Astrocyte of the cerebellum (primary cell): ENCODE measurements at regions not wholly inside any gene's neighbourhood (a gene's known extent, or its start where the extent isn't known, plus 50 kb on each side); places are given as distances from the start of the nearest gene placed in this dataset.
A peak's percentile ranks its signal among the peaks of the same experiment; 100 is the strongest.

Source experiments
- DNase-seq: peaks from one replicate; pipeline ENCODE4 v3.0.0-alpha.2; 2011; ENCODE audit warnings: low read depth
- H3K4me3 ChIP-seq: 2 replicates; pipeline ENCODE4 v1.5.1; 2011; ENCODE audit warnings: mild to moderate bottlenecking, low read depth, low read length, moderate library complexity
- in situ Hi-C: cut with HindIII; loops from 2 replicates; pipeline ENCODE4 v1.10.0; 2017; ENCODE audit warnings: low sequenced_read_pairs
- TF ChIP-seq, protein P1 (sequence below): IDR thresholded peaks from 2 replicates; pipeline ENCODE4 v1.5.1; 2012; ENCODE audit warnings: low read length, low read depth, moderate library complexity, mild to moderate bottlenecking; ENCODE audit errors: missing control alignments

DNA sequence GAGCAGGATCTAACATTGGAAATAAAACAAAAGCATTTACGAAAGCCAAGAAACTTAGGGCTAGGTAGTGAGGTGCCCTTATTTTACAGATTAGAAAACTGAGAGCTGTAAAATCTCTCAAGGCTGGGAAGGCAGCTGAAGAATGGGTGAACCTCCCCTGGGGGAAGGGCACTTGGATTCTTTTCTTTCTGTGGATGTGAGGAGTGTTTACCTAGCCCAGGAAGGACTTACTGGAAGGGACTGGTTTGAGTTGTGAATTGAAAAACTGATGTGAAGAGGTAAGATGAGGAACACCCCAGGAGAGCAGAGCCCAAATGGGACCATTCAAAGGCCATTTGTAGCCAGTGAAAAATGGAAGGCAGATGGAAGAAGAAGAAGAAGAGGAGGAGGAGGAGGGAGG is 74.7 kb upstream of the NGF start:
- TF ChIP-seq, protein P1, sequence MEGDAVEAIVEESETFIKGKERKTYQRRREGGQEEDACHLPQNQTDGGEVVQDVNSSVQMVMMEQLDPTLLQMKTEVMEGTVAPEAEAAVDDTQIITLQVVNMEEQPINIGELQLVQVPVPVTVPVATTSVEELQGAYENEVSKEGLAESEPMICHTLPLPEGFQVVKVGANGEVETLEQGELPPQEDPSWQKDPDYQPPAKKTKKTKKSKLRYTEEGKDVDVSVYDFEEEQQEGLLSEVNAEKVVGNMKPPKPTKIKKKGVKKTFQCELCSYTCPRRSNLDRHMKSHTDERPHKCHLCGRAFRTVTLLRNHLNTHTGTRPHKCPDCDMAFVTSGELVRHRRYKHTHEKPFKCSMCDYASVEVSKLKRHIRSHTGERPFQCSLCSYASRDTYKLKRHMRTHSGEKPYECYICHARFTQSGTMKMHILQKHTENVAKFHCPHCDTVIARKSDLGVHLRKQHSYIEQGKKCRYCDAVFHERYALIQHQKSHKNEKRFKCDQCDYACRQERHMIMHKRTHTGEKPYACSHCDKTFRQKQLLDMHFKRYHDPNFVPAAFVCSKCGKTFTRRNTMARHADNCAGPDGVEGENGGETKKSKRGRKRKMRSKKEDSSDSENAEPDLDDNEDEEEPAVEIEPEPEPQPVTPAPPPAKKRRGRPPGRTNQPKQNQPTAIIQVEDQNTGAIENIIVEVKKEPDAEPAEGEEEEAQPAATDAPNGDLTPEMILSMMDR = no peak
- no peak overlapping the region for H3K4me3 ChIP-seq
- in situ Hi-C loops = no loop called here
- no peak for DNase-seq

DNA sequence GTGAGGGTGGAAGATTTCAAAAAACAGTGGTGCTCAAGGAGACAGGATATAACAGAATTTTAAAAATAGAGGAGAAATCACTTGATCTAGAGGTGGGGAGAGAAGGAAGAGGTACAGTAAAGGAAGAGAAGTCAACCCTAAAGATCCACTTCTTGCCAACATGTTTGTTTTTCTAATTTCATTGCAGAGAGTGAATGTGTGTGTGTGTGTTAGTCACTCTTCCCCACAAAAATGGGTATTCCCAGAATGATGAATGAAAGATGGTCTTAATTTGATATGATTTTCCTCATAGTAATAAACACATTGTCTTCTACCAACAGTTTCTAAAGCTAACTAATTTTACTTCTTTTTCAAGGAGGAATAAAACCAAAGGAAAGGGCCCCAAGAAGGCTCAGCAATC is 74.2 kb upstream of the NGF start:
- H3K4me3 ChIP-seq = no peak overlapping the region
- DNase-seq = no peak
- TF ChIP-seq, protein P1 = no peak
- in situ Hi-C loops = no loop called here

DNA sequence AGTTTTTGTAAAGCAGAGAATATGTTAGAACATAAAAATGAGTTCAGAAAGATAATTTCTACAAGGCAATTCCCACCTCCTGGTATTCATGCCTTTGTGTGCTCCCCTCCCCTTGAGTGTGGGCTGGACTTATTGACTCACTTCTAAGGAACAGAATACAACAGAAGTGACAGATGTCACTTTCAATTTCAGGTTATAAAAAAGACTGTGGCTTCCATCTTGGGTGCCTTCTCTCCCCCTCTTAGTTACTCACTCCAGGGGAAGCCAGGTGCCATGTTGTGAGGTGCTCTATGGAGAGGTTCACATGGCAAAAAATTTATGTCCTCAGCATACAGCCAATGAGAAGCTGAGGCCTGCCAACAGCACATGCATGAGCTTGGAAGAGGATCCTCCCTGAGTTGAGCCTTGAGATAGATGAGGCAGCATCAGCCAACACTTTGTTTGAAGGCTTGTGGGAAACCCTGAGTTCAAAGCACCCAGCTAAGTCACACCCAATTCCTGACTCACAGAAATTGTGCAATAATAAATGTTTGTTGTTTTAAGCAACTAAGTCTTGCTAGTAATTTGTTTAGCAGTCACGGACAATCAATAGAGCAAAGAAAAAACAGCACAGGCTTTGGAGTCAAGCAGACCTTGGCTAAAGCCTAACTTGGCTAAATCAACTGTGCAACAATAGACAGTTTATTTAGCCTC is 73.5 kb upstream of the NGF start:
- in situ Hi-C loops = no loop called here
- peak; percentile 52 for DNase-seq
- TF ChIP-seq, protein P1 = no peak
- no peak overlapping the region for H3K4me3 ChIP-seq

DNA sequence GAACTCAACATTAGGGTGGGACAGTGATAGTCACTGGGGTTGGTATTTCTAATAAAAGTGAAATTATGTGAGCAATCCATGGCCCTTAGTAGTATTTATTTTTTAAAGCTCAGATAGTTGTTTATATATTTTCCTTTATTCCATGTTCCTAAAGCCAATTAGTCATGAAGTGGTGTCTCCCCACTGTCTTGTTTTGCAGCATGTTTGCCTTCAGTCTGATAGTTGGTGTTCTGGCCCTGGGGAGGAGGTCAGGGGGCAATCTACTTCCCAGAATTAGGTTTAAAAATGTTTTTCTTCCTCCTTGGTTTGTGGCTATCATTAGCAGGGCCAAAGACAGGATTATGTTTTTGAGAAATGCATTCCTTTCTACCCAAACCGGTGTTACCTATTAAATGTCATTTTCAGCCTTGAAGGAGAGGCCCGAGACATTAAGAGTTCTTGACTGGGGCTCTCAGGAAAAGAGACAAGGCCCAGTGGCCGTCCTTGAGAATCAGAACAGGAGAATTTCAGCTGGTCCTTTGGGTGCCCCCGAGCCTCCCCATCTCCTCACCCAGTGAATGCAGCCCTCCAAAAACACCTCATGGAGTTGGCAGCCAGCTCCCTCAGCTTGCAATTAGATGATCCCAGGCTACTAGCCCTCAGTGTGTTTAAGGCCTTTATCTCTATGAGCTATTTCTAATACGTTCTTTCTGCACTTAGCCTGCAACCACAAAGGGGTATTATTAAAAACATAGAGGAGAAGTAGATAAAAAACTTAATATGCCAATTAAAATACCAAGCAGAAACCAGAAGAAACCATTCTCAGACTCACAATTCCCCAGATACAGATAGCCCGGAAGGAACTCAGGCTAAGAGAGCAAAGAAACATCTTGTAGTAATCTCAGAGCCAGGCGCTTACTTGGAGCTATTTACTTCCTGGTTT is 71.3 kb upstream of the NGF start:
- no peak overlapping the region for H3K4me3 ChIP-seq
- in situ Hi-C loops = no loop called here
- no peak for DNase-seq
- TF ChIP-seq, protein P1 = no peak

DNA sequence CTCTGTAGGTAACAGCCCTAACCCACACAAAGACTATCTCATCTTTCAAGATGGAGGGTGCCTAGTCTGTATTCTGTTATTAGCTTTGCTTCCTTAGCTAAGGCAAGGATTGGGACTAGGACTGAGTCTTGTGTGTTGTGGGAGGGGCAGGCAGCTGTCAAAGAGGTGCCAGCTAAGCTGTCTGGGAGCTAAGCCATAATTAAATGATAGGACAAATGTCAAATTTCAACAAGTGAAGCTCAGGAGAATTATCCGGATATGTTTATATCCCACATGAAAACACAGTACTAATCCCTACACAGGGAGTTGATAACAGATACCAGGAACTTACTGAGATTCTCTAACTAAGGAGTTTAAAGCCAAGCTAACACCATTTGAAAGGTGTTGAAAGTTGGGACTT is 70.5 kb upstream of the NGF start:
- DNase-seq = no peak
- in situ Hi-C loops = no loop called here
- no peak overlapping the region for H3K4me3 ChIP-seq
- TF ChIP-seq, protein P1 = no peak

DNA sequence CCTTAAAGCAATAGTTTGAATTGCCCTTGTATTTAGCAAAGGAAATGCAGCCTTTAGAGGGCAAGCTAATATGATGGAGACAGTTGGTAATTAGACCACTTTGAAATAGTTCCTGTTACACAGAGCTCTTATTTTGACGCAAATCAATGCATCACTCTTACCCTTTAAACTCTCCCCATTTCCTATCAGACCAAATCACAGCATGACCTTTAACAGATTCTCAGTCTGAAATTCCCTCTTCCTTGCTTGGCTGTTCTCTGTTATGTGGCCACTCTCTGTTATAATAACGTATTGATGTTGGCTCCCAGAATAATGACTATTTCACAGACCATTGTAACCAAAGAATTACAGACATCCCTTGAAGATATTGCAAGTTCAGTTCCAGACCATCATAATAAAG is 66.9 kb upstream of the NGF start:
- DNase-seq = no peak
- in situ Hi-C loops = no loop called here
- TF ChIP-seq, protein P1 = no peak

More for the DNA sequence above, 66.9 kb upstream of the NGF start:
- no peak overlapping the region for H3K4me3 ChIP-seq
